CD4-positive, alpha-beta memory T cell (primary cell): ENCODE measurements at regions not wholly inside any gene's neighbourhood (a gene's known extent, or its start where the extent isn't known, plus 50 kb on each side); places are given as distances from the start of the nearest gene placed in this dataset.

Experiments used
- CTCF ChIA-PET: fragments of 350-600 bp; sonication (Branson Sonifier 250); formaldehyde crosslinking; loops from one replicate; lab custom pipeline; 2021; ENCODE audit warnings: inconsistent platforms; ENCODE audit not compliant: partially characterized antibody; lab: Charles Lee
- POLR2A ChIA-PET: fragments of 350-600 bp; sonication (Branson Sonifier 250); formaldehyde crosslinking; loops from one replicate; lab custom pipeline; 2021; ENCODE audit not compliant: partially characterized antibody; lab: Charles Lee
- DNase-seq, 5 donors: peaks; one replicate each; pipeline versions ENCODE4 v3.0.0 to v3.0.0-alpha.2; 2020 to 2022; ENCODE audit warnings: mixed read lengths in 1 of 5
- H3K27ac ChIP-seq: one replicate; pipeline ENCODE4 v1.7.0; 2013; ENCODE audit warnings: low read depth, low read length
- H3K27me3 ChIP-seq: 2 replicates; pipeline ENCODE4 v1.7.0; 2013; ENCODE audit warnings: mild to moderate bottlenecking, low read length, moderate library complexity; ENCODE audit not compliant: insufficient read depth
- H3K36me3 ChIP-seq: 2 replicates; pipeline ENCODE4 v1.7.0; 2013; ENCODE audit warnings: mild to moderate bottlenecking, low read length, moderate library complexity; ENCODE audit not compliant: insufficient read depth
- H3K4me1 ChIP-seq: 2 replicates; pipeline ENCODE4 v1.7.0; 2013; ENCODE audit warnings: mild to moderate bottlenecking, low read length, moderate library complexity; ENCODE audit not compliant: insufficient read depth
- H3K4me3 ChIP-seq, 2 donors: one replicate each; pipeline ENCODE4 v1.7.0; 2013; ENCODE audit warnings: low read length in 2 of 2, mild to moderate bottlenecking in 1 of 2
- H3K9me3 ChIP-seq, 2 donors: one replicate each; pipeline ENCODE4 v1.7.0; 2013; ENCODE audit warnings: low read length in 2 of 2, control low read depth in 1 of 2; ENCODE audit not compliant: control insufficient read depth in 1 of 2
- H3K27ac Mint-ChIP-seq, 7 donors: one replicate each; pipeline ENCODE4 v1.8.0; 2020 to 2021; ENCODE audit warnings: mixed read lengths in 7 of 7, mild to moderate bottlenecking in 6 of 7, inconsistent platforms in 3 of 7, moderate library complexity in 3 of 7
- H3K27me3 Mint-ChIP-seq, 2 donors: one replicate each; pipeline ENCODE4 v1.8.0; 2020 to 2021; ENCODE audit warnings: mixed read lengths in 2 of 2
- H3K36me3 Mint-ChIP-seq, 2 donors: one replicate each; pipeline ENCODE4 v1.8.0; 2020 to 2021; ENCODE audit warnings: mixed read lengths in 2 of 2, inconsistent platforms in 1 of 2, mild to moderate bottlenecking in 1 of 2
- H3K4me1 Mint-ChIP-seq, 4 donors: one replicate each; pipeline ENCODE4 v1.8.0; 2020 to 2021; ENCODE audit warnings: mixed read lengths in 4 of 4, mild to moderate bottlenecking in 1 of 4
- H3K4me3 Mint-ChIP-seq, 8 donors: one replicate each; pipeline ENCODE4 v1.8.0; 2020 to 2021; ENCODE audit warnings: mixed read lengths in 8 of 8, mild to moderate bottlenecking in 7 of 8, moderate library complexity in 6 of 8, inconsistent platforms in 3 of 8
- H3K9me3 Mint-ChIP-seq, 8 donors: one replicate each; pipeline ENCODE4 v1.8.0; 2020 to 2021; ENCODE audit warnings: mixed read lengths in 8 of 8, mild to moderate bottlenecking in 5 of 8, inconsistent platforms in 3 of 8, moderate library complexity in 1 of 8
- intact Hi-C: fragments of 100-400 bp; cut with micrococcal nuclease; formaldehyde crosslinking; loops from one replicate; pipeline ENCODE4 v1.15.1; 2023

DNA sequence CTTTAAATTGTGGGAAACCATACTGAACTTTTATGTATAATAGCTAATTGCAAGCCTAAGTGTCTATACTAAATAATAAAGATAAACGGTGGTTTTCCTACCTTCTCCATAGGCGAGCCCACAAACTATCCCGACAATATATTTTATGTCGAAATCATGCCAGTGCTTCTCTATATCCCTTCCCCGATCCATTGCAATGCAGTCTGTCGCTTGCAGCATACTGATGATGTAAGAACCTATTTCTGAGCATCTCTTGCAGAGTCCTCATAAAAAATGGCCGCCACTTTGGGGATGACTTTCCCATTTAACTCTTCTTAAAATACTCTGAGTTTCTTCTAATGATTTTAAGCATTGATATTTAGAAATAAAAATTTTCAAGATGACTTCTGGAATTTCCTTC is 58.1 kb upstream of the TLR3 start:
- ChIA-PET CTCF (no interaction called here), POLR2A (no interaction called here)
- H3K36me3 ChIP-seq: no peaks in the 10 kb centered on the region
- Mint-ChIP-seq H3K4me1 (no peaks in the 10 kb centered on the region), H3K9me3 (no peaks in the 10 kb centered on the region), H3K27ac (no peak overlapping the region), H3K27me3 (peaks cover 6 to 13% of the 10 kb centered on the region in 2 donors), H3K36me3 (no peaks in the 10 kb centered on the region), H3K4me3 (no peak overlapping the region)
- H3K4me3 ChIP-seq: no peak overlapping the region
- DNase-seq: no peak
- no peaks in the 10 kb centered on the region for H3K4me1 ChIP-seq
- no peaks in the 10 kb centered on the region for H3K9me3 ChIP-seq
- no peak overlapping the region for H3K27ac ChIP-seq
- H3K27me3 ChIP-seq: no peaks in the 10 kb centered on the region
- intact Hi-C loops: no loop called here

DNA sequence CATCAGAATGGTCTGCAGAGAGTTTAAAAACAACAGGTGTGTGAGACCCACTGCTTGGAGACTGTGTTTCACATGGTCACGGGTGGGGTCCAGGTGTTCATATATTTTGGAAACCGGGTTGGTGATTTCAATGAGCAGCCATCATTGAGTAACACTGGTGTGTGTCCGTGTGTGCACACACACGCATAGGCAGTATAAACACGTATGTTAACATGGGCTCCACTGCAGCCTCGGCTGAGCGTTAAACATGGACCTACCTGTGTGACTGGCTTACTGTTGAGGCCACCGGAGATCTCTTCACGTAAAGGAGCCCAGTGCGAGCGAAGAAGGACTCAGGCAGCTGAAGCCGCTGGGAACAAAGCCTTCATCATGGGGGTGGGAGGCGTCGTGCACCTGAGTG is 56.9 kb upstream of the TLR3 start:
- H3K36me3 ChIP-seq: no peaks in the 10 kb centered on the region
- CTCF ChIA-PET: no interaction called here
- no peak overlapping the region for H3K27ac Mint-ChIP-seq

DNA sequence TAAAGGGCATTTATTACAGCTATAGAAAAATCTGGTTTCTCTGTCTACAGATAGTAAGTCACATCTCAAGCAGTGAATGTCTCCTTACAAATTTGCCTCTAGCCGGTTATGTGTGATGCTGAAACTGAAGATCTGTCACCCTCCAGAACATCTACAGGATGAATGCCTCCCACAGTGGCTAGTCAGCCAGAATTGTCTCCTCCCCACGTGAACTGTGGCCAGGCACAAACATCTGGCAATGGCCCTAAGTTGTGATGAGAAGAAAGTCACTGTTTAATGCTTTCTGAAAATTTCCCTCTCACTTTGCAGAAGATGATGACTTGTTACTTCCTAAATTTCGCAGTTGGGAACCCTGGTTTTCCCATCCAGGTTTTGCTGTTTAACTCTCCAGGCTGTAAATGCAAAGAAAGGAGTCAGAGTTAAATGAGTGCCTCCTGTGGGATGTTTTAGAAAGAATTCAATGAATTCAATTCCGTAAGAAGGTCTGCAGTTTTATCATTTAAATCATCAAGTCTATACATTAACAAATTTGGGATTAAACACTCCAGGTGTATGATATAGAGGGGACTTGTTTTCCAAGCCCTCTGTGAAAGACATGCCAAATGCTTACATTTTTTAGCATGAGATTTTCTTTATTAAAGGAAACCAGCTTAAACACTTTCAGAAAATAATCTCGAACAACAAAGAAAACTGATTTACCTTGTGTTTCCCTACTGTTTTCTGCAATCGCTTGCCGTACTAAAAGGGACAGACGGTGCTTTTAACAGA is 55.4 kb upstream of the TLR3 start:
- no peaks in the 10 kb centered on the region for H3K27me3 ChIP-seq
- no peak overlapping the region for H3K27ac Mint-ChIP-seq
- no peaks in the 10 kb centered on the region for H3K4me1 ChIP-seq
- ChIA-PET POLR2A (no interaction called here), CTCF (no interaction called here)
- DNase-seq: no peak
- H3K9me3 ChIP-seq: no peaks in the 10 kb centered on the region
- no peak overlapping the region for H3K27ac ChIP-seq
- peaks cover 9 to 13% of the 10 kb centered on the region in 2 donors for H3K27me3 Mint-ChIP-seq
- intact Hi-C loops: no loop called here
- peaks cover 0 to 4% (median 0%) of the 10 kb centered on the region in 8 donors for H3K9me3 Mint-ChIP-seq
- no peaks in the 10 kb centered on the region for H3K36me3 ChIP-seq
- H3K4me3 ChIP-seq: no peak overlapping the region
- no peaks in the 10 kb centered on the region for H3K4me1 Mint-ChIP-seq
- H3K36me3 Mint-ChIP-seq: no peaks in the 10 kb centered on the region
- H3K4me3 Mint-ChIP-seq: no peak overlapping the region

More for the DNA sequence above, 56.9 kb upstream of the TLR3 start:
- Mint-ChIP-seq H3K36me3 (no peaks in the 10 kb centered on the region), H3K4me3 (no peak overlapping the region), H3K27me3 (peaks cover 8 to 13% of the 10 kb centered on the region in 2 donors), H3K9me3 (no peaks in the 10 kb centered on the region), H3K4me1 (no peaks in the 10 kb centered on the region)
- no peaks in the 10 kb centered on the region for H3K27me3 ChIP-seq
- POLR2A ChIA-PET: no interaction called here
- H3K4me3 ChIP-seq: no peak overlapping the region
- DNase-seq: no peak
- H3K27ac ChIP-seq: no peak overlapping the region
- no peaks in the 10 kb centered on the region for H3K9me3 ChIP-seq
- intact Hi-C loops: no loop called here
- no peaks in the 10 kb centered on the region for H3K4me1 ChIP-seq

DNA sequence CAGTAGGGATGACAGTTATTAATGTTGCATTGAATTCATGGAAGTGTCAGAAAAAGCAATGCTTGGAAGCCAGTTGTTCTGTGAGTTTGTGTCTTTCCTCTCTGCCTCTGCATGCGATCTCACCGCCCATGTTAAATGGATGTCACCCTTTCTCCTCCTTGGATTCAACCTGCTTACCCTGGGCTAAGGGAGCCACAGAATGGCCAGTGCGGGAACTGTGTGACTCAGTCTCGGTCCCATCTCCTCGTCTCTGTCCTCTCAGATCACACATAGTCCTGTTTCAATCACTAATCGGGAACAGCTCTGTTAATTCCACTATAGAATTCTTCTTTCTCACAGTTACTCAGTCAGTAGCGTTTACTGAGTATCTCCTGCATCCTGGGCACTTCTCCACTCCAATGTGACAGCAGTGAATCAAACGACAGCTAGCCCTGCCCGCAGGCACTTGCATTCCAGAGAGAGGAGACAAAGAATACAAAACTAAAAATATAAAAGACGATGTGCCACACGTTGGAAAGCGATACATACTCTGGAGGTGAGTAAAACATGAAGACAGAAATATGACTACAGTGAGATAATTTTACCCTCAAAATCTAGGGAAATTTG is 53.6 kb upstream of the TLR3 start:
- Mint-ChIP-seq H3K4me3 (no peak overlapping the region), H3K27ac (no peak overlapping the region), H3K36me3 (no peaks in the 10 kb centered on the region), H3K9me3 (peaks cover 0 to 9% (median under 1%) of the 10 kb centered on the region in 8 donors), H3K27me3 (peaks cover 14 to 16% of the 10 kb centered on the region in 2 donors), H3K4me1 (no peaks in the 10 kb centered on the region)
- no peak overlapping the region for H3K4me3 ChIP-seq
- CTCF ChIA-PET: interaction anchor here (0.7 kb wide), 1 partner anchor 642 kb away, joined by 3 read pairs; no protein-coding TSS in a partner anchor
- H3K4me1 ChIP-seq: no peaks in the 10 kb centered on the region
- no peak for DNase-seq
- no peaks in the 10 kb centered on the region for H3K27me3 ChIP-seq
- no peaks in the 10 kb centered on the region for H3K9me3 ChIP-seq
- H3K36me3 ChIP-seq: no peaks in the 10 kb centered on the region
- intact Hi-C loops: no loop called here
- POLR2A ChIA-PET: no interaction called here
- no peak overlapping the region for H3K27ac ChIP-seq

DNA sequence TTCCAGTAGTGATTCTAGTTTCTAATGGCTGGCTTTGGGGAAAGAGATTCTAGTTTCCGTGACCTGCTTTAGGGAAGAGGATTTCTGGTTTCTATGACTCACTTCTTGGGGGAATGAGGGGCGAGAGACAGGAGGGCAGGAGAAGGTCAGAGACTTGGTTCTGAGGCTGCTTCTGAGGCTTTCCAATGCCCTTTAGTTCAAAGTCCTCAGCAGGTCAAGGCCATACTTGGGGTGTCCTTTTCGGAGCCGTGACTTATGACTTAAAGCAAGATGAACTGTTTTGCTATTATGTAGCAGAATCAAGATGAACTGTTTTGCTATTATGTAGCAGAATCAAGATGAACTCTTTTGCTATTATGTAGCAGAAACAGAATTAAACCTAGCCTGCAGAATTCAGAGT is 52.2 kb upstream of the TLR3 start:
- H3K27me3 Mint-ChIP-seq: peaks cover 12 to 13% of the 10 kb centered on the region in 2 donors
- Histone ChIP-seq H3K27ac (no peak overlapping the region), H3K27me3 (no peaks in the 10 kb centered on the region), H3K4me3 (no peak overlapping the region), H3K36me3 (no peaks in the 10 kb centered on the region), H3K4me1 (no peaks in the 10 kb centered on the region), H3K9me3 (no peaks in the 10 kb centered on the region)
- intact Hi-C loops: no loop called here
- CTCF ChIA-PET: no interaction called here
- H3K36me3 Mint-ChIP-seq: no peaks in the 10 kb centered on the region
- no peak overlapping the region for H3K27ac Mint-ChIP-seq
- POLR2A ChIA-PET: no interaction called here
- no peak for DNase-seq
- no peaks in the 10 kb centered on the region for H3K4me1 Mint-ChIP-seq
- H3K4me3 Mint-ChIP-seq: no peak overlapping the region
- peaks cover 0 to 9% (median under 1%) of the 10 kb centered on the region in 8 donors for H3K9me3 Mint-ChIP-seq

DNA sequence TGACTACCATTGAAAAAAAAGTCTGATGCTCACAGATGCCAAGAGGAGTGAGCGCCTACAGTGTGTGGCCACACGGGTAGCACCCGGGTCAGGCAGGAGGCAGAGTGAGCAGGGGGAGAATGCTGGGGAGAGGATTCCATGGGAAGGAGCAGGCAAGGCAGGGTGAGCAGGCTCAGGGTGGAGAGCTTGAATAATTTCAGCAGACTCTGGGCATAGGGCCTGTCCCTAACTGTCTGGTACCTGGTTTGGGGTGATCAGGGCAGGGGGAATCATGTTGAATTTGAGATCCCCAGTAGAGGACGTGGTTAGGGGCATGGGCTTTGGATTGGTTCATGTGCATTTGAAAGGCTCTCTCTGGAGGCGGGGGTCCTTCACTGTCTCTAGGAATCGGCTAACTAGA is 51.2 kb upstream of the TLR3 start:
- intact Hi-C loops: no loop called here
- Histone ChIP-seq H3K9me3 (no peaks in the 10 kb centered on the region), H3K27ac (no peak overlapping the region), H3K4me1 (no peaks in the 10 kb centered on the region), H3K4me3 (no peak overlapping the region), H3K36me3 (no peaks in the 10 kb centered on the region), H3K27me3 (no peaks in the 10 kb centered on the region)
- peaks cover 11 to 12% of the 10 kb centered on the region in 2 donors for H3K27me3 Mint-ChIP-seq
- H3K9me3 Mint-ChIP-seq: peaks cover 0 to 9% (median under 1%) of the 10 kb centered on the region in 8 donors
- H3K4me1 Mint-ChIP-seq: no peaks in the 10 kb centered on the region
- POLR2A ChIA-PET: no interaction called here
- CTCF ChIA-PET: interaction anchor here (1.0 kb wide), 1 partner anchor 19 kb away, joined by 3 read pairs; no protein-coding TSS in a partner anchor
- no peak for DNase-seq
- no peak overlapping the region for H3K27ac Mint-ChIP-seq
- H3K36me3 Mint-ChIP-seq: no peaks in the 10 kb centered on the region
- H3K4me3 Mint-ChIP-seq: no peak overlapping the region

DNA sequence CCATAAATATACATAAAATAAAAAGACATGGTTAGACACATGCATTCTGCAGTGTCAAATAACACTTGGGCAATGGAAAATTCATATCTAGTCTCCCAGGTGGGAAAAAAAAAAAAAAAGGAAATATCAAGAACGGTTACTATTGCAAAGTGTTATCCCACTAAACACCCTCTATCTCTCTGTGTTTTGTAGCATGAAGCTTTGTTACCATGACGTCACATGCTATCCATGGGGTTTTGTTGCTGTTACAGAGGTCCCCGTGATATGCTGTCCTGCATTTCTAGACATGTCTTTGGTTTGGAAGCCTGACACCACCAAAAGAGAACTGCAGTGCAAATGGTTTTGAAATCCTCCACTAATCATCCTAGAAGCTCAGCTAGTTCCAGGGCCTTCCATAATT is 50.7 kb upstream of the TLR3 start:
- Mint-ChIP-seq H3K4me1 (no peaks in the 10 kb centered on the region), H3K4me3 (no peak overlapping the region), H3K36me3 (no peaks in the 10 kb centered on the region), H3K9me3 (peaks cover 0 to 9% (median under 1%) of the 10 kb centered on the region in 8 donors), H3K27ac (no peak overlapping the region), H3K27me3 (peaks cover 10 to 12% of the 10 kb centered on the region in 2 donors)
- ChIA-PET POLR2A (no interaction called here), CTCF (interaction anchor here (1.0 kb wide), 1 partner anchor 19 kb away, joined by 3 read pairs; no protein-coding TSS in a partner anchor)
- Histone ChIP-seq H3K27me3 (no peaks in the 10 kb centered on the region), H3K9me3 (no peaks in the 10 kb centered on the region), H3K4me1 (no peaks in the 10 kb centered on the region), H3K27ac (no peak overlapping the region), H3K36me3 (no peaks in the 10 kb centered on the region), H3K4me3 (no peak overlapping the region)
- DNase-seq: no peak
- intact Hi-C loops: no loop called here
